Vagina (tissue), 2 donors: ENCODE measurements at regions not wholly inside any gene's neighbourhood (a gene's known extent, or its start where the extent isn't known, plus 50 kb on each side); places are given as distances from the start of the nearest gene placed in this dataset.

Experiments
- DNase-seq, 2 donors: peaks; one replicate each; pipeline ENCODE4 v3.0.0-alpha.2; 2017; ENCODE audit errors: extremely low spot score in 2 of 2
- H3K27ac ChIP-seq: fragments of 200-600 bp; sonication (generic); one replicate; pipeline ENCODE4 v1.5.1; 2019
- H3K27me3 ChIP-seq: fragments of 200-600 bp; sonication (generic); one replicate; pipeline ENCODE4 v1.5.1; 2019
- H3K36me3 ChIP-seq, 2 donors: fragments of 200-600 bp; sonication (generic); one replicate each; pipeline ENCODE4 v1.5.1; 2017 to 2019
- H3K4me1 ChIP-seq: fragments of 200-600 bp; sonication (generic); one replicate; pipeline ENCODE4 v1.5.1; 2019
- H3K4me3 ChIP-seq, 2 donors: fragments of 200-600 bp; sonication (generic); 1 replicate in 1 of 2; 2 replicates in 1 of 2; pipeline ENCODE4 v1.5.1; 2016 to 2019
- H3K9me3 ChIP-seq: fragments of 200-600 bp; sonication (generic); one replicate; pipeline ENCODE4 v1.5.1; 2019
- CTCF ChIP-seq, 3 experiments: fragments of 450-650 bp in 2 of 3; fragments of 200-600 bp in 1 of 3; sonication (generic) in 1 of 3; IDR thresholded peaks; one replicate each; pipeline ENCODE4 v1.5.1; 2017 to 2019; ENCODE audit warnings: antibody characterized with exemption in 3 of 3, mild to moderate bottlenecking in 2 of 3, moderate library complexity in 2 of 3
- POLR2A ChIP-seq, 2 donors: fragments of 450-650 bp; IDR thresholded peaks; one replicate each; pipeline ENCODE4 v1.6.1; 2017; ENCODE audit warnings: antibody characterized with exemption in 2 of 2, mild to moderate bottlenecking in 2 of 2, moderate library complexity in 2 of 2
- POLR2AphosphoS5 ChIP-seq, 2 donors: sonication (generic); formaldehyde crosslinking; IDR thresholded peaks; one replicate each; pipeline ENCODE4 v1.9.0; 2017; ENCODE audit warnings: antibody characterized with exemption in 2 of 2, mild to moderate bottlenecking in 2 of 2, low read depth in 1 of 2; ENCODE audit not compliant: insufficient read depth in 1 of 2
- intact Hi-C: fragments of 100-400 bp; cut with DNase I; formaldehyde crosslinking; loops from one replicate; pipeline ENCODE4 v1.15.1; 2023

- Histone ChIP-seq H3K36me3 (no peaks in the 10 kb centered on the region), H3K27me3 (no peaks in the 10 kb centered on the region), H3K9me3 (no peaks in the 10 kb centered on the region), H3K4me1 (no peaks in the 10 kb centered on the region), H3K27ac (no peak overlapping the region), H3K4me3 (no peak overlapping the region)
- no peak for DNase-seq
- TF ChIP-seq CTCF (IDR thresholded peaks at IDR 0.05) (no peak), POLR2AphosphoS5 (IDR thresholded peaks at IDR 0.05; ENCODE audit: insufficient read depth in 1 of 2, low read depth in 1 of 2) (no peak), POLR2A (IDR thresholded peaks at IDR 0.05) (no peak)
- intact Hi-C loops: no loop called here
Measured at GRCh38 chr3:76551739-76552138, 488.2 kb upstream of the ROBO2 start.

- no peak overlapping the region for H3K27ac ChIP-seq
- no peak overlapping the region for H3K4me3 ChIP-seq
- H3K9me3 ChIP-seq: no peaks in the 10 kb centered on the region
- TF ChIP-seq CTCF (IDR thresholded peaks at IDR 0.05): no peak
- no peak for TF ChIP-seq POLR2AphosphoS5 (IDR thresholded peaks at IDR 0.05; ENCODE audit: insufficient read depth in 1 of 2, low read depth in 1 of 2)
- no peak for TF ChIP-seq POLR2A (IDR thresholded peaks at IDR 0.05)
- intact Hi-C loops: no loop called here
- no peak for DNase-seq
- no peaks in the 10 kb centered on the region for H3K27me3 ChIP-seq
- no peaks in the 10 kb centered on the region for H3K36me3 ChIP-seq
- no peaks in the 10 kb centered on the region for H3K4me1 ChIP-seq
Measured at GRCh38 chr3:76552653-76553052, 487.2 kb upstream of the ROBO2 start.

- TF ChIP-seq CTCF (IDR thresholded peaks at IDR 0.05) (no peak), POLR2A (IDR thresholded peaks at IDR 0.05) (no peak), POLR2AphosphoS5 (IDR thresholded peaks at IDR 0.05; ENCODE audit: insufficient read depth in 1 of 2, low read depth in 1 of 2) (no peak)
- Histone ChIP-seq H3K4me1 (no peaks in the 10 kb centered on the region), H3K4me3 (no peak overlapping the region), H3K27me3 (no peaks in the 10 kb centered on the region), H3K36me3 (no peaks in the 10 kb centered on the region), H3K9me3 (no peaks in the 10 kb centered on the region), H3K27ac (no peak overlapping the region)
- intact Hi-C loops: no loop called here
- no peak for DNase-seq
Measured at GRCh38 chr3:76554707-76555106, 485.2 kb upstream of the ROBO2 start.

- H3K9me3 ChIP-seq: no peaks in the 10 kb centered on the region
- DNase-seq: no peak
- TF ChIP-seq POLR2A (IDR thresholded peaks at IDR 0.05) (no peak), CTCF (IDR thresholded peaks at IDR 0.05) (no peak), POLR2AphosphoS5 (IDR thresholded peaks at IDR 0.05; ENCODE audit: insufficient read depth in 1 of 2, low read depth in 1 of 2) (no peak)
- H3K36me3 ChIP-seq: no peaks in the 10 kb centered on the region
- H3K27ac ChIP-seq: no peak overlapping the region
- no peaks in the 10 kb centered on the region for H3K27me3 ChIP-seq
- intact Hi-C loops: no loop called here
- H3K4me3 ChIP-seq: no peak overlapping the region
- no peaks in the 10 kb centered on the region for H3K4me1 ChIP-seq
Measured at GRCh38 chr3:76561494-76562236, 478.2 kb upstream of the ROBO2 start.

GRCh38 chr3:76565496-76566210 lies 474.2 kb upstream of the ROBO2 start:
- Histone ChIP-seq H3K36me3 (no peaks in the 10 kb centered on the region), H3K4me3 (no peak overlapping the region), H3K27me3 (no peaks in the 10 kb centered on the region), H3K4me1 (no peaks in the 10 kb centered on the region), H3K27ac (no peak overlapping the region), H3K9me3 (no peaks in the 10 kb centered on the region)
- no peak for TF ChIP-seq POLR2AphosphoS5 (IDR thresholded peaks at IDR 0.05; ENCODE audit: insufficient read depth in 1 of 2, low read depth in 1 of 2)
- TF ChIP-seq POLR2A (IDR thresholded peaks at IDR 0.05): no peak
- TF ChIP-seq CTCF (IDR thresholded peaks at IDR 0.05): no peak
- intact Hi-C loops: no loop called here
- DNase-seq: no peak
